G401 (cell line): ENCODE measurements at regions not wholly inside any gene's neighbourhood (a gene's known extent, or its start where the extent isn't known, plus 50 kb on each side); places are given as distances from the start of the nearest gene placed in this dataset.

Experiments
- DNase-seq: peaks from one replicate; pipeline ENCODE4 v3.0.0-alpha.2; 2015; ENCODE audit warnings: low spot score
- in situ Hi-C: cut with HindIII; loops from 2 replicates; pipeline ENCODE4 v1.10.0; 2016; ENCODE audit warnings: low sequenced_read_pairs, mixed read lengths

GRCh38 chr3:70849911-70850699 lies 537.7 kb upstream of the MDFIC2 start:
- in situ Hi-C loops, result no loop called here
- DNase-seq, result no peak

- in situ Hi-C loops, result no loop called here
- no peak for DNase-seq
Observed at GRCh38 chr3:70840106-70840870, 527.9 kb upstream of the MDFIC2 start.

- DNase-seq, result no peak
- in situ Hi-C loops, result no loop called here
Observed at GRCh38 chr3:70833239-70833960, 521.0 kb upstream of the MDFIC2 start.

- in situ Hi-C loops, result no loop called here
- DNase-seq, result no peak
Observed at GRCh38 chr3:70832834-70833205, 520.4 kb upstream of the MDFIC2 start.

GRCh38 chr3:70832089-70832833 lies 519.8 kb upstream of the MDFIC2 start:
- in situ Hi-C loops, result no loop called here
- no peak for DNase-seq

GRCh38 chr3:70829092-70829491 lies 516.7 kb upstream of the MDFIC2 start:
- no peak for DNase-seq
- in situ Hi-C loops, result no loop called here

- DNase-seq, result no peak
- in situ Hi-C loops, result no loop called here
Observed at GRCh38 chr3:70824773-70825172, 512.3 kb upstream of the MDFIC2 start.

GRCh38 chr3:70824078-70824477 lies 511.6 kb upstream of the MDFIC2 start:
- in situ Hi-C loops, result no loop called here
- no peak for DNase-seq

- DNase-seq, result no peak
- in situ Hi-C loops, result no loop called here
Observed at GRCh38 chr3:70823622-70824021, 511.2 kb upstream of the MDFIC2 start.

- in situ Hi-C loops, result no loop called here
- DNase-seq, result no peak
Observed at GRCh38 chr3:70822669-70823068, 510.2 kb upstream of the MDFIC2 start.

GRCh38 chr3:70821602-70822001 lies 509.2 kb upstream of the MDFIC2 start:
- DNase-seq, result no peak
- in situ Hi-C loops, result no loop called here

- in situ Hi-C loops, result no loop called here
- DNase-seq, result no peak
Observed at GRCh38 chr3:70820397-70820796, 508.0 kb upstream of the MDFIC2 start.

GRCh38 chr3:70818145-70818544 lies 505.7 kb upstream of the MDFIC2 start:
- in situ Hi-C loops, result no loop called here
- no peak for DNase-seq

GRCh38 chr3:70816346-70816745 lies 503.9 kb upstream of the MDFIC2 start:
- in situ Hi-C loops, result no loop called here
- no peak for DNase-seq

- DNase-seq, result no peak
- in situ Hi-C loops, result no loop called here
Observed at GRCh38 chr3:70815817-70816216, 503.4 kb upstream of the MDFIC2 start.

- DNase-seq, result no peak
- in situ Hi-C loops, result no loop called here
Observed at GRCh38 chr3:70813311-70813710, 500.9 kb upstream of the MDFIC2 start.

- no peak for DNase-seq
- in situ Hi-C loops, result no loop called here
Observed at GRCh38 chr3:70811880-70812279, 499.4 kb upstream of the MDFIC2 start.

- in situ Hi-C loops, result no loop called here
- DNase-seq, result no peak
Observed at GRCh38 chr3:70808881-70809280, 496.4 kb upstream of the MDFIC2 start.

- in situ Hi-C loops, result no loop called here
- no peak for DNase-seq
Observed at GRCh38 chr3:70806556-70806955, 494.1 kb upstream of the MDFIC2 start.
